22Rv1 (cell line): ENCODE measurements at regions not wholly inside any gene's neighbourhood (a gene's known extent, or its start where the extent isn't known, plus 50 kb on each side); places are given as distances from the start of the nearest gene placed in this dataset.

ENCODE experiments used
- H3K27ac ChIP-seq: fragments of 450-650 bp; 2 replicates; pipeline ENCODE4 v1.5.1; 2017
- CTCF ChIP-seq: fragments of 450-650 bp; IDR thresholded peaks from 2 replicates; pipeline ENCODE4 v1.5.1; 2017; ENCODE audit warnings: mild to moderate bottlenecking
- ZFX ChIP-seq: fragments of 450-650 bp; IDR thresholded peaks from 2 replicates; pipeline ENCODE4 v1.6.1; 2017; ENCODE audit warnings: antibody characterized with exemption, borderline replicate concordance

GRCh38 chr3:152079980-152080379 lies 188.7 kb upstream of the MBNL1 start:
- no peak overlapping the region for H3K27ac ChIP-seq
- TF ChIP-seq CTCF: no peak

- TF ChIP-seq ZFX (no peak), CTCF (no peak)
- H3K27ac ChIP-seq: no peak overlapping the region
Observed at GRCh38 chr3:152083135-152083534, 185.6 kb upstream of the MBNL1 start.

- H3K27ac ChIP-seq: no peak overlapping the region
- TF ChIP-seq ZFX (no peak), CTCF (no peak)
Observed at GRCh38 chr3:152084441-152085158, 184.1 kb upstream of the MBNL1 start.

- TF ChIP-seq CTCF: no peak
- TF ChIP-seq ZFX: no peak
- H3K27ac ChIP-seq: no peak overlapping the region
Observed at GRCh38 chr3:152087153-152087552, 181.6 kb upstream of the MBNL1 start.

- no peak overlapping the region for H3K27ac ChIP-seq
- no peak for TF ChIP-seq ZFX
- TF ChIP-seq CTCF: no peak
Observed at GRCh38 chr3:152089528-152089927, 179.2 kb upstream of the MBNL1 start.

- H3K27ac ChIP-seq: no peak overlapping the region
- TF ChIP-seq CTCF (no peak), ZFX (no peak)
Observed at GRCh38 chr3:152091725-152092124, 177.0 kb upstream of the MBNL1 start.

- no peak for TF ChIP-seq CTCF
- no peak for TF ChIP-seq ZFX
- H3K27ac ChIP-seq: no peak overlapping the region
Observed at GRCh38 chr3:152093901-152094300, 174.8 kb upstream of the MBNL1 start.
